NB4 (cell line): ENCODE measurements at regions not wholly inside any gene's neighbourhood (a gene's known extent, or its start where the extent isn't known, plus 50 kb on each side); places are given as distances from the start of the nearest gene placed in this dataset.

Source experiments
- CTCF ChIP-seq: IDR thresholded peaks from one replicate; pipeline ENCODE4 v1.5.1; 2012; ENCODE audit warnings: low read depth, low read length
- MYC ChIP-seq: IDR thresholded peaks from 2 replicates; pipeline ENCODE4 v1.6.1; 2011; ENCODE audit warnings: low read depth, low read length
- POLR2A ChIP-seq: IDR thresholded peaks from 2 replicates; pipeline ENCODE4 v1.6.1; 2011; ENCODE audit warnings: mild to moderate bottlenecking; ENCODE audit not compliant: insufficient read length; ENCODE audit errors: extremely low read depth

- TF ChIP-seq POLR2A (no peak), CTCF (no peak), MYC (no peak)
Measured at GRCh38 chr18:42164556-42164955, 209.5 kb downstream of the PIK3C3 start.
